Fibroblast of skin of left quadriceps (primary cell): ENCODE measurements at regions not wholly inside any gene's neighbourhood (a gene's known extent, or its start where the extent isn't known, plus 50 kb on each side); places are given as distances from the start of the nearest gene placed in this dataset.
"Not testable (repeated sequence)": the region's sequence is repeated elsewhere in the genome, so short reads cannot be mapped to it uniquely, and the experiment has no call there.

Source experiments
- DNase-seq, 2 experiments: peaks; one replicate each; pipeline ENCODE4 v3.0.0-alpha.2; 2013; ENCODE audit warnings: low read depth in 2 of 2

- DNase-seq, result no peak
Observed at GRCh38 chr21:20902998-20903397, 95.2 kb upstream of the NCAM2 start.

- DNase-seq, result not testable (repeated sequence)
Observed at GRCh38 chr21:20927555-20927954, 70.7 kb upstream of the NCAM2 start.

DNA sequence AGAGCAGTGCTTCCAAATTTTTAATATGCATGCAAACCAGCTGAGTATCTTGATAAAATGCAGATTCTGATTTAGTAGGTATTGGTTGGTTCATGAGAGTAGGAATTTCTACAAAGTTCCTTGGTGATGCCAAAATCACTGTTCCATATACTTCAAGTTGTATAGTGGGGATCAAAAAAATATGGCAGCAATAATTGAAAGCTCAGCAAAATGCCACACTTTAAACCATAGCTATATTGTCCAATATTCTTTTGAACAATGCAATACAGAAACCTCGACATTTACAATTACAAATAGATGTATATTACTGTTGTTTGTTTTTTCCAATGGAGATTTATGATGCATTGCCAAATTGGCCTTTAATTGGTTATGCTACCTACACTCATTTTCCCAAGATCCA, 55.7 kb upstream of the NCAM2 start:
- DNase-seq, result no peak

DNA sequence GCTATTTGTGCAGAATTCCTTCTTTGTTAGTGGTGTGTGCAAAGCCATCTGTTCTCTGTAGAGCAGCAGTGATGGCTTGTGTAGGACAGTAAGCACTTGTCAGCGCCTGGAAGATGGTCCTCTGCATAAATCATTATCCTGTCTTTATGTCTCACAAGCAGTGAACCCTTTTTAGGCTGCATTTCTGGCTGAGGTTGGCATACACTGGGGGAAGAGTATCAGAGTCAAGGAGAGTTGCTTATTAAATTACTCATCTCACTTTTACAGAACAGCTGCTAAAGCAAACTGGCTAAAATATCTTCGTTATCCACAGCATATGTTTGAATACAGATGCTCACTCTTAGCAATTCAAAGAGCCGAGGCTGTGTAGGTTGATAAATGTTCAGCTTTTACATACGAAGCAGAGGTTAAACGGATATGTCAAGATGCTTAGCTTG, 54.6 kb upstream of the NCAM2 start:
- peak in 1 of 2 experiments; percentile 0 for DNase-seq

GRCh38 chr21:20944139-20944538, 54.1 kb upstream of the NCAM2 start:
- DNase-seq, result no peak

- no peak for DNase-seq
Observed at GRCh38 chr21:20946701-20947100, 51.5 kb upstream of the NCAM2 start.
